ENCODE measurements at regions not wholly inside any gene's neighbourhood (a gene's known extent, or its start where the extent isn't known, plus 50 kb on each side); places are given as distances from the start of the nearest gene placed in this dataset.

DNA sequence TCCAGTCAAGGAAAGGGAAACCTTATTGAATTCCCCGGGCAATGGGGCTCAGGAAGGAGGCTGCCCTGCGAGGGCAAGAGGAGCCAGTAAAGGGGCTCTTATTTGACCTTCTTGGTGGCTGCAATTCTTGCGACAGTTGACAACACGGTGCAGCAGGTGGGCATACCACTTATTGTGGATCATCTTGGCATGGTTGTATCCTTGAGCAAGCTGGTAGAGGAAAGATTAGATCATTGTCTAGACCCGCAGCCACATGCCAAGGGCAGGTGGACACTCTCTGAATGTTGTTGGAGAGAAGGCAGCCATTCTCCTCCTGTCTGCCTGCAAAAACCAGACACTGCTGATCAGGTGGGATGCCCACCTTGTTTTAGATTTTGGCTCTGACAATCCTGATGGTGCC, 170.2 kb upstream of the CHST9 start:
- no peaks in the 10 kb centered on the region for H3K4me1 ChIP-seq
- DNase-seq, result no peak
- intact Hi-C loops (cut with DNase I; ENCODE audit: low total_unique reads), result no loop called here
- H3K4me3 ChIP-seq, result no peak overlapping the region
- H3K27ac ChIP-seq, result no peak overlapping the region
- no peak for TF ChIP-seq POLR2A (IDR thresholded peaks at IDR 0.05)
- TF ChIP-seq POLR2AphosphoS5 (IDR thresholded peaks at IDR 0.05), result no peak
- TF ChIP-seq EP300 (IDR thresholded peaks at IDR 0.05), result no peak
- TF ChIP-seq, protein P1, sequence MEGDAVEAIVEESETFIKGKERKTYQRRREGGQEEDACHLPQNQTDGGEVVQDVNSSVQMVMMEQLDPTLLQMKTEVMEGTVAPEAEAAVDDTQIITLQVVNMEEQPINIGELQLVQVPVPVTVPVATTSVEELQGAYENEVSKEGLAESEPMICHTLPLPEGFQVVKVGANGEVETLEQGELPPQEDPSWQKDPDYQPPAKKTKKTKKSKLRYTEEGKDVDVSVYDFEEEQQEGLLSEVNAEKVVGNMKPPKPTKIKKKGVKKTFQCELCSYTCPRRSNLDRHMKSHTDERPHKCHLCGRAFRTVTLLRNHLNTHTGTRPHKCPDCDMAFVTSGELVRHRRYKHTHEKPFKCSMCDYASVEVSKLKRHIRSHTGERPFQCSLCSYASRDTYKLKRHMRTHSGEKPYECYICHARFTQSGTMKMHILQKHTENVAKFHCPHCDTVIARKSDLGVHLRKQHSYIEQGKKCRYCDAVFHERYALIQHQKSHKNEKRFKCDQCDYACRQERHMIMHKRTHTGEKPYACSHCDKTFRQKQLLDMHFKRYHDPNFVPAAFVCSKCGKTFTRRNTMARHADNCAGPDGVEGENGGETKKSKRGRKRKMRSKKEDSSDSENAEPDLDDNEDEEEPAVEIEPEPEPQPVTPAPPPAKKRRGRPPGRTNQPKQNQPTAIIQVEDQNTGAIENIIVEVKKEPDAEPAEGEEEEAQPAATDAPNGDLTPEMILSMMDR (IDR thresholded peaks at IDR 0.05), result no peak
- no peaks in the 10 kb centered on the region for H3K9me3 ChIP-seq
- no peaks in the 10 kb centered on the region for H3K27me3 ChIP-seq
- H3K36me3 ChIP-seq, result no peaks in the 10 kb centered on the region
- 91 to 95% (median 94%) methylated on average over 5 of the region's 5 CpGs for WGBS, 5 donors

DNA sequence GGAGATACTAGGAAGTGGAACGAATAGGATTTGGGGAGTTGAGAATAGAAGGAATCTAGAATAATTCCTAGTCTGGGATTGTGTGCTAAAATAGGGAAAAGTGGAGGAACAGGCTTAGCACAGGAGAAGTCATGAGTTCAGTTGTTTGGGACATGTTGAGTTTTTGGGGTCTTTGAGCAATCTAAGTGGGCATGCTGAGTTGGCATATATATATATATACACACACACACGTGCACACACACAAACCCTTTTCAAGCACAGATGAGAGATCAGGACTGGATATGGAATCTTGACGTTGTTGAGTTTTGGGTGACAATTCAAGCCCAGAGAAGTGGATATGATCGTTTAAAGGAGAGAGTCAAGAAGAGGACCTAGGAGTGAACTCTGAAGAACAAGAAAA, 168.2 kb upstream of the CHST9 start:
- no peak for TF ChIP-seq POLR2A (IDR thresholded peaks at IDR 0.05)
- TF ChIP-seq, protein P1 (IDR thresholded peaks at IDR 0.05), result no peak
- no peak for TF ChIP-seq EP300 (IDR thresholded peaks at IDR 0.05)
- TF ChIP-seq POLR2AphosphoS5 (IDR thresholded peaks at IDR 0.05), result no peak
- Histone ChIP-seq H3K36me3 (no peaks in the 10 kb centered on the region), H3K27me3 (no peaks in the 10 kb centered on the region), H3K4me3 (no peak overlapping the region), H3K4me1 (no peaks in the 10 kb centered on the region), H3K9me3 (no peaks in the 10 kb centered on the region), H3K27ac (no peak overlapping the region)
- DNase-seq, result no peak
- intact Hi-C loops (cut with DNase I; ENCODE audit: low total_unique reads), result no loop called here
- 82 to 87% (median 84%) methylated on average over 4 of the region's 4 CpGs for WGBS, 5 donors

DNA sequence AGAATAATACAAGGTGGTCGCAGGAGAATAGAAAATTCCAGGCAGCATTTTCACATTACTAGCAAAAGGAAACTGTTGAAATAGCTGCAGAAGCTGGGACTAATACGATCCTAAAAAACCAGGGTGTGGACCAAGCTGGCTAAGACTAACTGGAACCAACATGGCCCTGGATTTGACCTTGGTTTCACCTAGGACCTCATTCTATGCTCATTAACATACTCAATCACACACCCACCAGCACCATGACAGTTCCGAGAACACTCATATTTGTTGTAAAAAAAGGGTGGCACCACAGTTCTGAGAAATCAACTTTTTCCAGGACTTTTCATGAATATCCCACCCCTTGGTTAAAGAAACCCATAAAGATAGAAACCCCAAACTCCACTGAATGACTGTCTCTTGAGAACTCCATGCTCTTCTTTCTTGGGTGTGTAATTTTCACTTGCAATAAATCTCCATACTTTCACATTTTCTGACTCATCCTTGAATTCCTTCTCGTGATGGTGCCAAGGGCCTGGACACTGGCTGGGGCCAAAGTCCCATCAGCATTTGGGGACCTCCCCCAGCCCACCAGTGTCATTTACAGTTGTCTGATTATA, 164.3 kb upstream of the CHST9 start:
- no peak for TF ChIP-seq EP300 (IDR thresholded peaks at IDR 0.05)
- TF ChIP-seq POLR2AphosphoS5 (IDR thresholded peaks at IDR 0.05), result no peak
- TF ChIP-seq POLR2A (IDR thresholded peaks at IDR 0.05), result no peak
- TF ChIP-seq, protein P1 (IDR thresholded peaks at IDR 0.05), result no peak
- H3K27ac ChIP-seq, result no peak overlapping the region
- intact Hi-C loops (cut with DNase I; ENCODE audit: low total_unique reads), result no loop called here
- H3K9me3 ChIP-seq, result no peaks in the 10 kb centered on the region
- no peaks in the 10 kb centered on the region for H3K27me3 ChIP-seq
- H3K4me1 ChIP-seq, result no peaks in the 10 kb centered on the region
- WGBS, 5 donors, result 74 to 98% (median 87%) methylated on average over 4 of the region's 4 CpGs
- H3K4me3 ChIP-seq, result no peak overlapping the region
- no peaks in the 10 kb centered on the region for H3K36me3 ChIP-seq
- no peak for DNase-seq

DNA sequence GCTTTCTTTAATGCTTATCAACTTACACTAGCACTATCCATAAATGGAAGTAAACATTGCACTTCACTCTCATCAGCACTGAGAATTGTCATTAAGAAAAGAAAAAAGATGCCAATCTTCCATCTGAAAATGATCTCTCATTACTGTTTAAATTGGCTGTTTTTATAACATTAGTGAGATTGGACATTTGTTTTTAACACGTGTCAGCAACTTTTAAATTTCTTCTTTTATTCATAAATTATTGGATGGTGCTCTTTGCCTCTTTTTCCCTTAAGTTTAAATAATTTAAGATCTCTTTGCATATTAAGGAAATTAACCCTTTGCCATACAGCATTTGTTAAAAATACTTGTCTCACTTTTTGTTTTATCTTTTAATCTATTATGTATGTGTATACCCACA, 146.5 kb upstream of the CHST9 start:
- H3K27me3 ChIP-seq, result no peaks in the 10 kb centered on the region
- H3K27ac ChIP-seq, result no peak overlapping the region
- DNase-seq, result no peak
- no peaks in the 10 kb centered on the region for H3K4me1 ChIP-seq
- WGBS, 5 donors, result 84 to 91% (median 85%) methylated on average over 1 of the region's 1 CpG
- H3K9me3 ChIP-seq, result no peaks in the 10 kb centered on the region
- intact Hi-C loops (cut with DNase I; ENCODE audit: low total_unique reads), result no loop called here
- TF ChIP-seq POLR2A (IDR thresholded peaks at IDR 0.05) (no peak), EP300 (IDR thresholded peaks at IDR 0.05) (no peak), POLR2AphosphoS5 (IDR thresholded peaks at IDR 0.05) (no peak)
- TF ChIP-seq, protein P1 (IDR thresholded peaks at IDR 0.05), result no peak
- no peak overlapping the region for H3K4me3 ChIP-seq
- H3K36me3 ChIP-seq, result no peaks in the 10 kb centered on the region
